Hippocampal formation (tissue), 2 donors: ENCODE measurements at regions not wholly inside any gene's neighbourhood (a gene's known extent, or its start where the extent isn't known, plus 50 kb on each side); places are given as distances from the start of the nearest gene placed in this dataset.

Source experiments
- DNase-seq, 2 donors: peaks; one replicate each; lab custom pipeline; 2025; lab: John Stamatoyannopoulos, UW

DNA sequence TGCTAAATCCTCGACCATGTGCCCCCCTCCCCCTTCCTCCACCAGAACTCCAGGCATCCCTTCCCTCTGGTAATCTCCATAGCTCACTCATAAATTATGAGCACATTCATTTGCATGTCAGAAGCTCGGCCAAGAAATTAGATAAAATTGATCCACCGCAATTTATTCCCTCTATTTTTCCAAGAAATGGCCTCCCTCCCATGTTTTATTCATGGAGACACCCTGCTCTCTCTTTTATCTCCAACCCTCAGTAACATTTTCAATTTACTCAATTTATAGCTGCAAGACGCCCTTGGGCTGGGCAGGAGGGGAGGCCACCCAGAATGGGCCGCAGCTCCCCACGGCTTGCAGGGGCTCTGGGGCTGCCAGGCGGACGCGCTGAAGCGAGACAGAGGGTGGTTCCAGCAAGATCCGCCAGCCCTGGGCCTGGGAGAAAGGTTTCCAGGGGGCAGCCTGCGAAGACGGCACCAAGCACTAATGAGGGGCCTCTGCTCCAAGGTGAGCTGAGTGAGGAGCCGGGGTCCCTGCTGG, 54.7 kb upstream of the ZNF423 start:
- no peak for DNase-seq

- no peak for DNase-seq
Measured at GRCh38 chr16:49911430-49911829, 55.5 kb upstream of the ZNF423 start.

DNA sequence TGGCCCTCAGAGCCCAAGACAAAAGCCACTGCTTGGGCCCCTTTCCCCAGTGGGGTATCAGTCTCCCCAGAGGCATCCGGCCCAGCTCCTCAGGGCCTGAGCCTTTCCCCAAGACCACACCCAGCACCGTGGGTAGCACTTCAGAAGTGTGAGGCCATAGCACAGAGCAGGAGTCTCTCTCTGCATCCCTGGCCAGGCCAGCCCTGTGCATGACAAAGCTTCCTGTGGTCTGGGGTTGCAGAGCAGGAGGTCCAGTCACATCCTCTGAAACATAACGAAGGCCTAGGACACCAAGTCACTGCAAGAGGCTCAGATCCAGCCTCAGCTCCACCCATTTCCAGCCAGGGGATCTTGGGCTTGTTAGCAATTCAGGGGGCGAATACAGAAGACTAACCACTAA, 56.8 kb upstream of the ZNF423 start:
- no peak for DNase-seq

- DNase-seq, result no peak
Measured at GRCh38 chr16:49913720-49914119, 57.8 kb upstream of the ZNF423 start.

GRCh38 chr16:49914657-49915056, 58.7 kb upstream of the ZNF423 start:
- no peak for DNase-seq

- DNase-seq, result no peak
Measured at GRCh38 chr16:49918257-49918656, 62.3 kb upstream of the ZNF423 start.

DNA sequence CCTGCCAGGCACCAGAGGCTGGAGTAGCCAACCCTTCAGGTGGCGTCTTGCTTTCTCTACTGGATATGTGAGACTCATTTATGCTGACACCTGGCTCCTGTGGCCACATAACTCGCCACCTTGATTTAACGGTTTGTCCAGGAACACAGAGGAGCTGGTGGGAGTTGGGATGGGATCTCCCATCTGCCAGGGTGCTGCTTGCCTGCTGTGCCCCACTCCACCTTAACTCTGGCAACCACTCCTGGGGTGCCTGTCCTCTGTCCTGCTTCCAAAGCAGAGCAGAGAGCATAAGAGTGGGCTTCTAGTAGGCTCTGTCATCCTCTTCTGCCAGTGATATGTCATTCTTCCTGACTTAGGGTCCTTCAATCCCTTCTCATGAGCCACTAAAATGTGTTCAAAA, 63.4 kb upstream of the ZNF423 start:
- DNase-seq, result no peak

DNA sequence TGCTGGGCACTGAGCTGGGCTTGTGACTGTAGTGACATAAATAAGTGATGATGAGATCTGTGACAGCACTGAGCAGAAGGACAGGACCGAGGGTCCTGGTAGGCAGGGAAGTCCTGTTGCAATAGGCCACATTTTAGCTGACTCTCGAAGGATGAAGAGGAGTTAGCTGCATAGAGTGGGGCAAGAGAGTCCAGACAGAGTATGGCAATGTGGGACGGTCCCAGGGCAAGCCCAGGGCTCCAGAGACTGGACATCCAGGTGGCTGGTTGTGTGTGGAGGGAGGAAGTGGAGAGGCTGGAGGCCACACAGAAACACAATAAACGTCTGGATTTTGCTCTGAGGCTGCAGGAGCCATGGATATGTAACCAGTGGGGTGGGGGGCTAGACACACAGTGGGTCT, 64.5 kb upstream of the ZNF423 start:
- no peak for DNase-seq

GRCh38 chr16:49921106-49921505, 65.2 kb upstream of the ZNF423 start:
- no peak for DNase-seq

DNA sequence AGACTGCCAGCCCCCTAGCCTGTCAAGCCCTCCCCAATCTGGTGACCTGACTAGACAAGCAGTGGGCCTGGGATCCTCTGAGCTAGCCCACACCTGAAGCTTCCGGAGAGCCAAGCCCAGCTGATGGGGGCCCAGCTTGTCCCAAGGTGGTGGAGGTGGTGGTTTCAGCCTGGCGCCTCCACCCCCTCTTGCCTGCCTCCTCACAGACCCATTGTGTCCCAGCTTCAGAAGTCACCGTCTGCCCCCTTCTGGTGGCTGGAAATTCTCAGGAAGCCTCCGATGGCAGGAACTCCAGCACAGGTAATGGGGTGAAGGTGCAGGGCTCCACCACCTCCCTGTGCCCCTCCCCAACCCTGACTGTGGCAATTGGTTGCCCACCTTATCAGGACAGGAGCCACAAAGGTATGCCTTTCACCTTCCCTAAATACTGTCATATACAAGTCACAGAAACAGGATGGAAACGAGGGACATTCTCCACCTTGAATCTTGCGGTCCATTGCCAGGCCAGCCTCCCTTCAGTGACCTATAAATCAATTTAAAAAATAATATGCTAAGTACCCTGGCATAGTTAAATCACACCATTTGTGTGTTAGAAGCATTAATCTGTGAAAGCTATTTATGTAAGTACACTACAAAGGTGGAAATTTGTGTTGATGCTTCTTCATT, 66.0 kb upstream of the ZNF423 start:
- DNase-seq, result peak in 1 of 2 donors; percentile 3

DNA sequence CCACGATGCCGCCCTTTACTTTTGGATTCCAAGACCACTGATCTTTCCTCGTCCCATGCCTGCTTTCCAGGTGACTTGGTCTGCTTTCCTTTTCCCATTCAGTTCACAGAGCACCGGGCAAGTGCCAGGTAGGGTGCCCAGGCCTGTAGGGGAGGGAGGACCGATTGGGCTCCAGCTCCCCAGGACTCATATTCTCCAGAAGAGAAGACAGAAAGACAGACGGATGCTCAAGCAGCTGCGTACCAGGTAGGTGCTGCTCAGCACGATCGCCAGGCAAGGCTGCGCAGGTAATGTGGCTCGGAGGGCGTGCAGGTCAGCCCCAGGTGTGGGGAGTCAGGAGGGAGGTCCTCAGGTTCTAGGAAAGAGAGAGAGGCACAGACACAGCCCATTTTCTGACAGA, 67.5 kb upstream of the ZNF423 start:
- no peak for DNase-seq

DNA sequence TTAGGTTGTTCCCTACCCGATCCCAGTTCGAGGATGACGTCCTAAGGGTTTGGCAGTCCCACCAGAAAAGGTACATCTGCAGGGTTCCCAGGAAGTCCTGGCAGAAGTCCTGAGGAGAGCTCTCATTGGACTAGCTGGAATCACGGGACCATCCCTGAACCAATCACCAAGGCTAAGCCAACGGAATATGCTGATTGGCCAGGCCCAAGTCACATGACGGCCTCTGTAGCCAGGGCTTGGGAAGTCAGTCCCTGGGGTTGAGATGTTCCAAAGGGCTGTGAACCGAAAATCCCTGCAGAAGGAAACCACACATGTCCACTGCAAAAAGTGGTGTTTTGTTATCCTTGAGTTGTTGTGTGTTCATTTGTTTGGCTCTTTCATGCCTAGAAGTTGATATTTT, 68.2 kb upstream of the ZNF423 start:
- no peak for DNase-seq

- DNase-seq, result no peak
Measured at GRCh38 chr16:49926941-49927340, 71.0 kb upstream of the ZNF423 start.

GRCh38 chr16:49928176-49929041, 72.5 kb upstream of the ZNF423 start:
- DNase-seq, result no peak

DNA sequence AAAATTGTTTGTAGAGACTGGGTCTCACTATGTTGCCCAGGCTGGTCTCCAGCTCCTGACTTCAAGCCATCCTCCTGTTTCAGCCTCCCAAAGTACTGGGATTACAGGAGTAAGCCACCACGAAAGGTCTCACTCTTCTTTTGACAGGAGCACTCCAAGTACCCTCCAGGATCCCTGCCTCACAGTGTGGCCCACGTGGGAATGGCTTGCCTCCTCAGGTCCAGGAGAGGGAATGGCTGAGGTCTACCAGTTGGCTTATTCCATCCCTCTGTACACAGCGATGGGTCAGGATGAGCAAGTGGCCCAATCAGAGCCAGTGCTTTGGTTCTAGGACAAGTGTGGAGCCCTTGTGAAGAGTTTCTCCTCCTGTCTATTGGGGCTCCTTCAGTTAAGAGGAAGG, 73.7 kb upstream of the ZNF423 start:
- DNase-seq, result no peak

GRCh38 chr16:49930841-49931240, 74.9 kb upstream of the ZNF423 start:
- DNase-seq, result no peak

GRCh38 chr16:49931266-49931665, 75.4 kb upstream of the ZNF423 start:
- no peak for DNase-seq

GRCh38 chr16:49931916-49932315, 76.0 kb upstream of the ZNF423 start:
- no peak for DNase-seq

GRCh38 chr16:49932434-49932833, 76.5 kb upstream of the ZNF423 start:
- no peak for DNase-seq

DNA sequence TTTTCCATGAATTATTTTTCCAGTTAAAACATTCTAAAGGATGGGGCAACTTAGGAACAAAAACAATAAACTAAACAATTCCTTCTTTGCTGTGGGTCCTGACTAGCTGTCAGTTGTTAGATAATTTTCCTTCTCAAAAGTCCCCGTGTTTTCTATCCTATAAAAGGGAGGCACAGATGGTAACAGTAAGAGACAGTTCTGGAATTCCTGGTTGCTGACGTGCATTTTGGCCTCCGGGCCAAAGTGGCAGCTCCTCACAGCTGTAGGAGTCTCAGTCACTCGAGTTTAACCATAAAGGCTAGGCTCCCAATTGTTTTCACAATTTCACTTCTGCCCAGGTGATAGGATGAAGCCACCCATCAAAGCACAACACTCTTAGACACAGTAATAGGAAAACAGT, 77.0 kb upstream of the ZNF423 start:
- no peak for DNase-seq

GRCh38 chr16:49936791-49937190, 80.9 kb upstream of the ZNF423 start:
- no peak for DNase-seq

GRCh38 chr16:49937886-49938285, 82.0 kb upstream of the ZNF423 start:
- no peak for DNase-seq

GRCh38 chr16:49939495-49939894, 83.6 kb upstream of the ZNF423 start:
- DNase-seq, result no peak
